ENCODE measurements at regions not wholly inside any gene's neighbourhood (a gene's known extent, or its start where the extent isn't known, plus 50 kb on each side); places are given as distances from the start of the nearest gene placed in this dataset.

GRCh38 chr6:43926634-43927531, 156.9 kb downstream of the VEGFA start (continued):
- TF ChIP-seq DPF2 (CRISPR knock-in tag; IDR thresholded peaks at IDR 0.05; ENCODE audit: borderline replicate concordance, low read depth) (no peak; the same call in 1 of the 2 replicates), ZNF224 (CRISPR knock-in tag; IDR thresholded peaks at IDR 0.05) (0 out of 2 replicates have a peak, but pooled peaks have one; percentile 15), SMC3 (IDR thresholded peaks at IDR 0.05; ENCODE audit: low read length) (peak; percentile 20), MLX (CRISPR knock-in tag; IDR thresholded peaks at IDR 0.05) (peak; percentile 89), ZNF7 (CRISPR knock-in tag; IDR thresholded peaks at IDR 0.05) (no peak), ZNF749 (CRISPR knock-in tag; IDR thresholded peaks at IDR 0.05; ENCODE audit: borderline replicate concordance) (no peak; the same call in 1 of the 2 replicates), ZNF619 (CRISPR knock-in tag; IDR thresholded peaks at IDR 0.05) (peak; percentile 92; the same call in 1 of the 2 replicates), SPEN (CRISPR knock-in tag; IDR thresholded peaks at IDR 0.05; ENCODE audit: low read depth) (no peak), ZNF639 (CRISPR knock-in tag; conservative IDR thresholded peaks at IDR 0.05) (peak; percentile 70), RBM22 (optimal IDR thresholded peaks at IDR 0.05; ENCODE audit: low read length) (no peak), DR1 (CRISPR knock-in tag; IDR thresholded peaks at IDR 0.05) (no peak), ZNF468 (CRISPR knock-in tag; IDR thresholded peaks at IDR 0.05) (no peak), STAT6 (CRISPR knock-in tag; IDR thresholded peaks at IDR 0.05; ENCODE audit: borderline replicate concordance) (no peak), ZKSCAN8 (CRISPR knock-in tag; IDR thresholded peaks at IDR 0.05; ENCODE audit: borderline replicate concordance) (no peak), SMAD3 (CRISPR knock-in tag; IDR thresholded peaks at IDR 0.05) (peak; percentile 63), MAZ (IDR thresholded peaks at IDR 0.05; ENCODE audit: borderline replicate concordance, low read depth, low read length) (peak; percentile 94), MAZ (CRISPR knock-in tag; IDR thresholded peaks at IDR 0.05; ENCODE audit: low read depth) (peak; percentile 89), ZSCAN20 (CRISPR knock-in tag; IDR thresholded peaks at IDR 0.05; ENCODE audit: borderline replicate concordance) (no peak), AHR (CRISPR knock-in tag; IDR thresholded peaks at IDR 0.05) (peak; percentile 81; the same call in 1 of the 2 replicates), PCBP1 (IDR thresholded peaks at IDR 0.05; ENCODE audit: borderline replicate concordance, low read depth, low read length) (no peak), FOXA1 (IDR thresholded peaks at IDR 0.05) (no peak), FOXA1 (CRISPR knock-in tag; IDR thresholded peaks at IDR 0.05) (peak; percentile 72), TP53 (CRISPR knock-in tag; conservative IDR thresholded peaks at IDR 0.05) (no peak), MYNN (CRISPR knock-in tag; IDR thresholded peaks at IDR 0.05; ENCODE audit: low read depth) (no peak), ZNF225 (CRISPR knock-in tag; IDR thresholded peaks at IDR 0.05) (no peak), ZNF605 (CRISPR knock-in tag; IDR thresholded peaks at IDR 0.05) (no peak; the same call in none of the 2 replicates), ZKSCAN1 (IDR thresholded peaks at IDR 0.05; ENCODE audit: low read length) (no peak), IRX3 (CRISPR knock-in tag; IDR thresholded peaks at IDR 0.05; ENCODE audit: borderline replicate concordance, low read depth) (no peak)
